ENCODE measurements at regions not wholly inside any gene's neighbourhood (a gene's known extent, or its start where the extent isn't known, plus 50 kb on each side); places are given as distances from the start of the nearest gene placed in this dataset.

DNA sequence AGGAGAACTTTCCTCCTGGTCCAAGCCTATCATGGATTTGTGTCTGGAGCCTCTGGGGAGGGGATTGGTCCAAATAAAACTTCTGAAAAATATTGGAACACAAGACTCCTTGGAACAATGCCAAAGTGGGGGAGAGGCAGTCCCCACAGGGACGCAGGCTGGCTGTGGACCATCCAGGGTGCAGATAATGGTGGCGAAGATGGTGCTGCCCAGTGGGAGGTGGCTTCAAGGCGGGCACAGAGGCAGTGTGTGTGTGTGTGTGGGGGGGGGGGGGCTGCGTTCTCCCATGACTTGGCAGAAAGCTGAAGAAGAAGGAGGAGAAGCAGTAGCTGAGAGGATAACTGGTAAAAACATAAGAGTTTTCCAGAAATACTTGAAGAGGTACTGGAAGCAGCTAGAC is 186.4 kb downstream of the MELK start:
- no peak for TF ChIP-seq EZH2phosphoT487 (IDR thresholded peaks at IDR 0.05; ENCODE audit: borderline replicate concordance, low read length)
- TF ChIP-seq, protein P1, sequence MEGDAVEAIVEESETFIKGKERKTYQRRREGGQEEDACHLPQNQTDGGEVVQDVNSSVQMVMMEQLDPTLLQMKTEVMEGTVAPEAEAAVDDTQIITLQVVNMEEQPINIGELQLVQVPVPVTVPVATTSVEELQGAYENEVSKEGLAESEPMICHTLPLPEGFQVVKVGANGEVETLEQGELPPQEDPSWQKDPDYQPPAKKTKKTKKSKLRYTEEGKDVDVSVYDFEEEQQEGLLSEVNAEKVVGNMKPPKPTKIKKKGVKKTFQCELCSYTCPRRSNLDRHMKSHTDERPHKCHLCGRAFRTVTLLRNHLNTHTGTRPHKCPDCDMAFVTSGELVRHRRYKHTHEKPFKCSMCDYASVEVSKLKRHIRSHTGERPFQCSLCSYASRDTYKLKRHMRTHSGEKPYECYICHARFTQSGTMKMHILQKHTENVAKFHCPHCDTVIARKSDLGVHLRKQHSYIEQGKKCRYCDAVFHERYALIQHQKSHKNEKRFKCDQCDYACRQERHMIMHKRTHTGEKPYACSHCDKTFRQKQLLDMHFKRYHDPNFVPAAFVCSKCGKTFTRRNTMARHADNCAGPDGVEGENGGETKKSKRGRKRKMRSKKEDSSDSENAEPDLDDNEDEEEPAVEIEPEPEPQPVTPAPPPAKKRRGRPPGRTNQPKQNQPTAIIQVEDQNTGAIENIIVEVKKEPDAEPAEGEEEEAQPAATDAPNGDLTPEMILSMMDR (IDR thresholded peaks at IDR 0.05; ENCODE audit: low read depth, low read length, poor library complexity, severe bottlenecking) = no peak

Data from DOHH2 (cell line).